SK-N-SH (cell line): ENCODE measurements at regions not wholly inside any gene's neighbourhood (a gene's known extent, or its start where the extent isn't known, plus 50 kb on each side); places are given as distances from the start of the nearest gene placed in this dataset.
"Not testable (repeated sequence)": the region's sequence is repeated elsewhere in the genome, so short reads cannot be mapped to it uniquely, and the experiment has no call there.

ENCODE experiments used
- CTCF ChIA-PET: fragments of 300-600, 350-600 bp; formaldehyde crosslinking; extraction: SDS; loops from one replicate; lab custom pipeline; 2021; lab: Yijun Ruan, JAX
- POLR2A ChIA-PET: fragments of 350-600 bp; sonication (Branson Sonifier 250); formaldehyde crosslinking; extraction: SDS; loops from one replicate; lab custom pipeline; 2020; ENCODE audit warnings: antibody characterized with exemption, inconsistent platforms; lab: Yijun Ruan, JAX
- DNase-seq: peaks from one replicate; pipeline ENCODE4 v3.0.0; 2012
- H2AFZ ChIP-seq: fragments of 200-600 bp; sonication (generic); 2 replicates; pipeline ENCODE4 v1.8.1; 2016; ENCODE audit warnings: antibody characterized with exemption, mild to moderate bottlenecking, low read depth
- H3F3A ChIP-seq: fragments of 200-600 bp; sonication (generic); replicated peaks from 2 replicates; pipeline ENCODE3; 2016; ENCODE audit warnings: antibody characterized with exemption, mild to moderate bottlenecking; ENCODE audit not compliant: insufficient read depth
- H3K27ac ChIP-seq, 2 experiments: fragments of 200-500 bp in 1 of 2; fragments of 200-600 bp in 1 of 2; sonication (Bioruptor generic) in 1 of 2; sonication (generic), shearing (Covaris generic) in 1 of 2; 2 replicates each; pipeline versions ENCODE4 v1.5.1 to v1.6.1; 2014 to 2016; ENCODE audit warnings: low read depth in 2 of 2, inconsistent platforms in 1 of 2, low read length in 1 of 2, mild to moderate bottlenecking in 1 of 2, mixed read lengths in 1 of 2
- H3K27me3 ChIP-seq: fragments of 200-600 bp; sonication (generic), shearing (Covaris generic); 2 replicates; pipeline ENCODE4 v1.6.1; 2016; ENCODE audit warnings: mixed run types; ENCODE audit not compliant: insufficient read depth
- H3K36me3 ChIP-seq, 2 experiments: fragments of 200-500 bp in 1 of 2; fragments of 200-600 bp in 1 of 2; sonication (Bioruptor generic) in 1 of 2; sonication (generic) in 1 of 2; replicated peaks in 1 of 2; 2 replicates each; pipeline versions ENCODE3 to v1.5.1; 2014 to 2016; ENCODE audit warnings: low read length in 1 of 2, mild to moderate bottlenecking in 1 of 2; ENCODE audit not compliant: insufficient read depth in 2 of 2, control insufficient read depth in 1 of 2
- H3K4me1 ChIP-seq, 2 experiments: fragments of 200-500 bp in 1 of 2; fragments of 200-600 bp in 1 of 2; sonication (Bioruptor generic) in 1 of 2; sonication (generic), shearing (Covaris generic) in 1 of 2; 2 replicates each; pipeline versions ENCODE4 v1.5.1 to v1.6.1; 2014 to 2016; ENCODE audit warnings: low read depth in 1 of 2, low read length in 1 of 2, mixed run types in 1 of 2; ENCODE audit not compliant: insufficient read depth in 2 of 2, control insufficient read depth in 1 of 2
- H3K4me2 ChIP-seq: fragments of 200-600 bp; sonication (generic), shearing (Covaris generic); 2 replicates; pipeline ENCODE4 v1.6.1; 2017; ENCODE audit warnings: mixed run types
- H3K4me3 ChIP-seq, 2 experiments: fragments of 200-500 bp in 1 of 2; fragments of 200-600 bp in 1 of 2; sonication (Bioruptor generic) in 1 of 2; sonication (generic), shearing (Covaris generic) in 1 of 2; 2 replicates each; pipeline versions ENCODE4 v1.5.1 to v1.8.1; 2014 to 2016; ENCODE audit warnings: low read depth in 2 of 2, inconsistent platforms in 1 of 2, low read length in 1 of 2, mild to moderate bottlenecking in 1 of 2, mixed read lengths in 1 of 2, moderate library complexity in 1 of 2
- H3K79me2 ChIP-seq: fragments of 200-600 bp; sonication (generic); 2 replicates; pipeline ENCODE4 v1.8.1; 2017; ENCODE audit warnings: mild to moderate bottlenecking; ENCODE audit not compliant: insufficient read depth
- H3K9ac ChIP-seq: fragments of 200-600 bp; sonication (generic); 2 replicates; pipeline ENCODE4 v1.6.1; 2017; ENCODE audit warnings: mixed run types
- H3K9me2 ChIP-seq: fragments of 200-600 bp; sonication (generic); 2 replicates; pipeline ENCODE4 v1.6.1; 2017; ENCODE audit warnings: mixed run types
- H3K9me3 ChIP-seq: fragments of 200-600 bp; sonication (generic); 2 replicates; pipeline ENCODE4 v1.6.1; 2017; ENCODE audit warnings: mixed run types, mild to moderate bottlenecking, moderate library complexity
- H4K20me1 ChIP-seq: fragments of 200-600 bp; sonication (generic); 2 replicates; pipeline ENCODE4 v1.6.1; 2017; ENCODE audit warnings: mild to moderate bottlenecking, mixed run types; ENCODE audit not compliant: insufficient read depth
- FOXJ3 ChIP-seq: sonication (generic); formaldehyde crosslinking; IDR thresholded peaks from 2 replicates; pipeline ENCODE4 v1.5.1; 2020; ENCODE audit warnings: mild to moderate bottlenecking, missing genetic modification reagents
- FOXM1 ChIP-seq: IDR thresholded peaks from 2 replicates; pipeline ENCODE4 v1.4.0; 2012; ENCODE audit warnings: low read depth, mild to moderate bottlenecking
- GATA2 ChIP-seq: sonication (generic); formaldehyde crosslinking; IDR thresholded peaks from 2 replicates; pipeline ENCODE4 v1.5.0; 2020; ENCODE audit warnings: mild to moderate bottlenecking, missing genetic modification reagents
- JUND ChIP-seq: IDR thresholded peaks from 2 replicates; pipeline ENCODE4 v1.4.0; 2012
- MEF2A ChIP-seq: IDR thresholded peaks from 2 replicates; pipeline ENCODE4 v1.4.0; 2012; ENCODE audit warnings: low read depth, borderline replicate concordance
- NFIC ChIP-seq: IDR thresholded peaks from 2 replicates; pipeline ENCODE4 v1.4.0; 2012; ENCODE audit warnings: borderline replicate concordance
- POLR2AphosphoS5 ChIP-seq: IDR thresholded peaks from 2 replicates; pipeline ENCODE4 v1.6.1; 2012; ENCODE audit warnings: low read depth, low read length
- RCOR1 ChIP-seq: fragments of 150-350 bp; IDR thresholded peaks from 2 replicates; pipeline ENCODE4 v1.6.1; 2017; ENCODE audit warnings: antibody characterized with exemption, low read length
- RFX5 ChIP-seq: IDR thresholded peaks from 2 replicates; pipeline ENCODE4 v1.6.1; 2012; ENCODE audit warnings: mild to moderate bottlenecking, improper control_type of control experiment, low read length
- RXRA ChIP-seq: IDR thresholded peaks from 2 replicates; pipeline ENCODE4 v1.4.0; 2012; ENCODE audit warnings: low read depth, mild to moderate bottlenecking, borderline replicate concordance
- SMC3 ChIP-seq: IDR thresholded peaks from 2 replicates; pipeline ENCODE4 v1.6.1; 2012; ENCODE audit warnings: low read depth, low read length, improper control_type of control experiment
- TCF12 ChIP-seq: IDR thresholded peaks from 2 replicates; pipeline ENCODE4 v1.4.0; 2012
- TEAD4 ChIP-seq: IDR thresholded peaks from 2 replicates; pipeline ENCODE4 v1.4.0; 2012; ENCODE audit warnings: mild to moderate bottlenecking, borderline replicate concordance; ENCODE audit not compliant: insufficient read depth
- USF1 ChIP-seq: IDR thresholded peaks from 2 replicates; pipeline ENCODE4 v1.4.0; 2012; ENCODE audit warnings: low read depth, borderline replicate concordance
- YY1 ChIP-seq: IDR thresholded peaks from 2 replicates; pipeline ENCODE4 v1.4.0; 2012; ENCODE audit warnings: low read depth, mild to moderate bottlenecking
- ZBTB33 ChIP-seq: IDR thresholded peaks from 2 replicates; pipeline ENCODE4 v1.4.0; 2012; ENCODE audit warnings: low read depth, borderline replicate concordance
- WGBS: methylation state at CpG from one replicate; pipeline ENCODE4 v1.1.6; 2017; ENCODE audit warnings: low lambda C conversion rate; 5-methylcytosine and 5-hydroxymethylcytosine counted together
- TF ChIP-seq, protein P1 (sequence below): fragments of 150-350 bp; IDR thresholded peaks from 2 replicates; pipeline ENCODE4 v1.6.1; 2016; ENCODE audit warnings: mild to moderate bottlenecking, low read depth, low read length
- TF ChIP-seq, protein P2 (sequence below): IDR thresholded peaks from 2 replicates; pipeline ENCODE4; 2012

DNA sequence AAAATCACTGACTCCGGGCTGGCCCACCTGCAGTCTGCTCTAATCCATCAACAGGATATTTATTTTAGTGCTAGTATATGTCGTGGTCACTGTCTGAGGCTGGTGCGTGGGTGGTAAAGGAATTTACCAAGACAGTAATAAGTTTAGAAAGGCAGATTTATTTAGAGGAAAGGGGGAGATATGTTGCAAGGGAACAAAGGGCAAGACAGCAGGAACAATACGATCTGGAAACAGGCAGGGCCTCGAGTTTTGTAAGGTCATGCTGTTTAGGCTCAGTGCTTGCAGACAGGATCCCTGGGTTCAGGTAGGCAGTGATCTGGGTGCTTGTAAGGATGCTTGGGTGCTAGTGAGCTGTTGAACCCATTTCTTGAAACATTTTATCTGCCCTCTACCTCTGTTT is 748.2 kb upstream of the SLITRK5 start:
- CTCF ChIA-PET, result interaction anchor here (0.6 kb wide), 1 partner anchor 286 kb away, joined by 4 read pairs; no protein-coding TSS in a partner anchor
- no peaks in the 10 kb centered on the region for H3K9me2 ChIP-seq
- no peaks in the 10 kb centered on the region for H3K79me2 ChIP-seq
- H3K4me2 ChIP-seq, result no peak overlapping the region
- H4K20me1 ChIP-seq, result no peaks in the 10 kb centered on the region
- H2AFZ ChIP-seq, result no peak overlapping the region
- H3F3A ChIP-seq, result no peaks in the 10 kb centered on the region
- no peaks in the 10 kb centered on the region for H3K36me3 ChIP-seq
- TF ChIP-seq TEAD4, result no peak
- TF ChIP-seq FOXM1, result no peak
- TF ChIP-seq USF1, result no peak
- no peak for TF ChIP-seq POLR2AphosphoS5
- no peak for TF ChIP-seq SMC3
- TF ChIP-seq ZBTB33, result no peak
- no peak for TF ChIP-seq MEF2A
- no peak for TF ChIP-seq JUND
- no peak for TF ChIP-seq NFIC
- TF ChIP-seq FOXJ3, result no peak
- no peak for TF ChIP-seq TCF12
- TF ChIP-seq RXRA, result no peak
- no peak for TF ChIP-seq GATA2 (CRISPR knock-in tag)
- TF ChIP-seq YY1, result no peak
- no peak for TF ChIP-seq RCOR1
- no peak for TF ChIP-seq RFX5
- TF ChIP-seq, protein P1, sequence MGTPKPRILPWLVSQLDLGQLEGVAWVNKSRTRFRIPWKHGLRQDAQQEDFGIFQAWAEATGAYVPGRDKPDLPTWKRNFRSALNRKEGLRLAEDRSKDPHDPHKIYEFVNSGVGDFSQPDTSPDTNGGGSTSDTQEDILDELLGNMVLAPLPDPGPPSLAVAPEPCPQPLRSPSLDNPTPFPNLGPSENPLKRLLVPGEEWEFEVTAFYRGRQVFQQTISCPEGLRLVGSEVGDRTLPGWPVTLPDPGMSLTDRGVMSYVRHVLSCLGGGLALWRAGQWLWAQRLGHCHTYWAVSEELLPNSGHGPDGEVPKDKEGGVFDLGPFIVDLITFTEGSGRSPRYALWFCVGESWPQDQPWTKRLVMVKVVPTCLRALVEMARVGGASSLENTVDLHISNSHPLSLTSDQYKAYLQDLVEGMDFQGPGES, result no peak
- TF ChIP-seq, protein P2, sequence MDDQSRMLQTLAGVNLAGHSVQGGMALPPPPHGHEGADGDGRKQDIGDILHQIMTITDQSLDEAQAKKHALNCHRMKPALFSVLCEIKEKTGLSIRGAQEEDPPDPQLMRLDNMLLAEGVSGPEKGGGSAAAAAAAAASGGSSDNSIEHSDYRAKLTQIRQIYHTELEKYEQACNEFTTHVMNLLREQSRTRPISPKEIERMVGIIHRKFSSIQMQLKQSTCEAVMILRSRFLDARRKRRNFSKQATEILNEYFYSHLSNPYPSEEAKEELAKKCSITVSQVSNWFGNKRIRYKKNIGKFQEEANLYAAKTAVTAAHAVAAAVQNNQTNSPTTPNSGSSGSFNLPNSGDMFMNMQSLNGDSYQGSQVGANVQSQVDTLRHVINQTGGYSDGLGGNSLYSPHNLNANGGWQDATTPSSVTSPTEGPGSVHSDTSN, result no peak
- H3K9ac ChIP-seq, result no peak overlapping the region
- DNase-seq, result no peak
- H3K27me3 ChIP-seq, result no peaks in the 10 kb centered on the region; the same call in 1 of the 2 replicates
- POLR2A ChIA-PET, result no interaction called here
- H3K27ac ChIP-seq, result no peak overlapping the region
- no peak overlapping the region for H3K4me3 ChIP-seq
- H3K4me1 ChIP-seq, result no peaks in the 10 kb centered on the region
- WGBS, result 1% methylated on average over 5 of the region's 5 CpGs
- H3K9me3 ChIP-seq, result no peaks in the 10 kb centered on the region

DNA sequence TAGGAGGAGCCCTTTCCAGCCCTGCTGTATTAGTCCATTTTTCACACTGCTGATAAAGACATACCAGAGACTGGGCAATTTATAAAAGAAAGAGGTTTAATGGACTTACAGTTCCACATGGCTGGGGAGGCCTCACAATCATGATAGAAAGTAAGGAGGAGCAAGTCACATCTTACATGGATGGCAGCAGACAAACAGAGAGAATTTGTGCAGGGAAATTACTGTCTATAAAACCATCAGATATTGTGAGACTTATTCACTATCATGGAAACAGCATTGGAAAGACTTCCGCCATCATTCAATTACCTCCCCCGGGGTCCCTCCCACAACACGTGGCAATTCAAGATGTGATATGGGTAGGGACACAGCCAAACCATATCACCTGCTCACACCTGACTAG is 744.3 kb upstream of the SLITRK5 start:
- H3K27me3 ChIP-seq, POLR2A ChIA-PET, H3K4me1 ChIP-seq, DNase-seq, H3K9ac ChIP-seq, H3K36me3 ChIP-seq, H3K79me2 ChIP-seq, CTCF ChIA-PET, H3K9me2 ChIP-seq, H3K9me3 ChIP-seq, H3K4me3 ChIP-seq, H4K20me1 ChIP-seq, H3K4me2 ChIP-seq, H3K27ac ChIP-seq, H3F3A ChIP-seq, H2AFZ ChIP-seq: not testable (repeated sequence)
- WGBS, result 29% methylated on average over 2 of the region's 3 CpGs
